Smooth muscle cell (in vitro differentiated cells): ENCODE measurements at regions not wholly inside any gene's neighbourhood (a gene's known extent, or its start where the extent isn't known, plus 50 kb on each side); places are given as distances from the start of the nearest gene placed in this dataset.

ENCODE experiments used
- DNase-seq: peaks from one replicate; lab custom pipeline; 2025; ENCODE audit not compliant: unreplicated experiment; lab: John Stamatoyannopoulos, UW
- H2AFZ ChIP-seq: fragments of 200-600 bp; sonication (generic); 2 replicates; pipeline ENCODE4 v1.6.0; 2016; ENCODE audit warnings: antibody characterized with exemption, low read depth, mild to moderate bottlenecking
- H3F3A ChIP-seq: fragments of 200-600 bp; sonication (generic); 2 replicates; pipeline ENCODE4 v1.6.0; 2017; ENCODE audit warnings: antibody characterized with exemption, low read depth
- H3K27ac ChIP-seq: fragments of 200-600 bp; sonication (generic); 2 replicates; pipeline ENCODE4 v1.5.1; 2016; ENCODE audit warnings: low read depth, mild to moderate bottlenecking
- H3K27me3 ChIP-seq: fragments of 200-600 bp; sonication (generic); 2 replicates; pipeline ENCODE4 v1.6.1; 2016; ENCODE audit warnings: low read depth, mild to moderate bottlenecking
- H3K36me3 ChIP-seq: fragments of 200-600 bp; sonication (generic); 2 replicates; pipeline ENCODE4 v1.5.1; 2016; ENCODE audit warnings: low read depth
- H3K4me1 ChIP-seq: fragments of 200-600 bp; sonication (generic); 2 replicates; pipeline ENCODE4 v1.5.1; 2016; ENCODE audit warnings: low read depth
- H3K4me2 ChIP-seq: fragments of 200-600 bp; sonication (generic); 2 replicates; pipeline ENCODE4 v1.6.0; 2016; ENCODE audit warnings: mild to moderate bottlenecking
- H3K4me3 ChIP-seq: fragments of 200-600 bp; sonication (generic); 2 replicates; pipeline ENCODE4 v1.5.1; 2016; ENCODE audit warnings: mild to moderate bottlenecking
- H3K79me2 ChIP-seq: fragments of 200-600 bp; sonication (generic); 2 replicates; pipeline ENCODE4 v1.6.0; 2016; ENCODE audit warnings: low read depth, mild to moderate bottlenecking
- H3K9ac ChIP-seq: fragments of 200-600 bp; sonication (generic); 2 replicates; pipeline ENCODE4 v1.6.0; 2016; ENCODE audit warnings: low read depth
- H3K9me3 ChIP-seq: fragments of 200-600 bp; sonication (generic); replicated peaks from 2 replicates; pipeline ENCODE4 v1.5.1; 2016; ENCODE audit warnings: low read depth
- H4K20me1 ChIP-seq: fragments of 200-600 bp; sonication (generic); 2 replicates; pipeline ENCODE4 v1.6.0; 2016; ENCODE audit warnings: low read depth
- WGBS: methylation state at CpG from one replicate; pipeline ENCODE4 v1.1.7; 2016; ENCODE audit warnings: low lambda C conversion rate; 5-methylcytosine and 5-hydroxymethylcytosine counted together
- TF ChIP-seq, protein P1 (sequence below): fragments of 200-600 bp; sonication (generic); IDR thresholded peaks from 2 replicates; pipeline ENCODE4 v1.5.1; 2017; ENCODE audit warnings: borderline replicate concordance, mild to moderate bottlenecking, antibody characterized with exemption; ENCODE audit not compliant: insufficient read depth, poor library complexity, severe bottlenecking

DNA sequence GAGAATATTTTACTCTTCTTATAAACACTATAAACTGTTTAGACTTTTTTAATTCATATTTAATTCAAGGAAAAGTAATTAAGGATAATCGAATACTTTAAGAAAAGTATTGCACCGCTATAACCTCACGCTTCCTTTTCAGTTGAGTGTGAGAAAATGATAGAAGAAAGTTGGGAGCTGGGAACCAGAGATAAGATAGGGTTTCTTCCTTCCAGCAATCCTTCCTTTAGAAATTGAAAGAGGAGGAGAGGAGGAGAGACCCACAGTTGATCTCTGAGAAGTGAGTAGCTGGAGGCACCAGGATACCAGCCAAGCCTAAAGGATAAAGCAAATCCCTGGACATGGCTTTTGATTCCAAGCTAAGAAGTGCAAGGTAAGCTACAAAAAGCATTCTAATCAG is 242.3 kb upstream of the NOCT start:
- Histone ChIP-seq H2AFZ (no peak overlapping the region), H3K4me2 (no peak overlapping the region), H3K9me3 (no peaks in the 10 kb centered on the region), H3F3A (no peaks in the 10 kb centered on the region), H3K27ac (no peak overlapping the region), H3K9ac (no peak overlapping the region), H3K4me1 (peaks cover 15% of the 10 kb centered on the region), H3K27me3 (no peaks in the 10 kb centered on the region), H3K79me2 (no peaks in the 10 kb centered on the region), H3K4me3 (no peak overlapping the region), H4K20me1 (no peaks in the 10 kb centered on the region), H3K36me3 (no peaks in the 10 kb centered on the region)
- TF ChIP-seq, protein P1, sequence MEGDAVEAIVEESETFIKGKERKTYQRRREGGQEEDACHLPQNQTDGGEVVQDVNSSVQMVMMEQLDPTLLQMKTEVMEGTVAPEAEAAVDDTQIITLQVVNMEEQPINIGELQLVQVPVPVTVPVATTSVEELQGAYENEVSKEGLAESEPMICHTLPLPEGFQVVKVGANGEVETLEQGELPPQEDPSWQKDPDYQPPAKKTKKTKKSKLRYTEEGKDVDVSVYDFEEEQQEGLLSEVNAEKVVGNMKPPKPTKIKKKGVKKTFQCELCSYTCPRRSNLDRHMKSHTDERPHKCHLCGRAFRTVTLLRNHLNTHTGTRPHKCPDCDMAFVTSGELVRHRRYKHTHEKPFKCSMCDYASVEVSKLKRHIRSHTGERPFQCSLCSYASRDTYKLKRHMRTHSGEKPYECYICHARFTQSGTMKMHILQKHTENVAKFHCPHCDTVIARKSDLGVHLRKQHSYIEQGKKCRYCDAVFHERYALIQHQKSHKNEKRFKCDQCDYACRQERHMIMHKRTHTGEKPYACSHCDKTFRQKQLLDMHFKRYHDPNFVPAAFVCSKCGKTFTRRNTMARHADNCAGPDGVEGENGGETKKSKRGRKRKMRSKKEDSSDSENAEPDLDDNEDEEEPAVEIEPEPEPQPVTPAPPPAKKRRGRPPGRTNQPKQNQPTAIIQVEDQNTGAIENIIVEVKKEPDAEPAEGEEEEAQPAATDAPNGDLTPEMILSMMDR: no peak
- WGBS: 94% methylated on average over 3 of the region's 3 CpGs
- DNase-seq: no peak

DNA sequence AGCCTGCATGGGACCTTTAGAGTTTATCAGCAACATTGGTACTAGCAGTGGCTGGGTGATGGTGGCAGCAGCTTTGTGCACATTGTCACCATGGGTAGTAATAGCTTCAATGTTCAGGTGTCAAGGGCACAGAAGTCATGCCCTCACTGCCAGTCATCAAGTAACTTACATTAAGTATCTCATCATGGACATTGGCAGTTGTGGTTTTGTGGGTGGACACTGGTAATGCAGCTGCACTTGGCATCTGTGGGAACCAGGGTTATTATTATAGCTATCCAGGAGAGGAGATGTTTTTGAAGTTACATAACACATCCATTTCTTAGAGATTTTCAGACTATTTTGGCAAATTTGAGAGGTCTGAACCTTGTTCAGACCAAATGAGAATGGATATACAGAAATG is 243.2 kb upstream of the NOCT start:
- H3K9me3 ChIP-seq: no peaks in the 10 kb centered on the region
- H3K36me3 ChIP-seq: no peaks in the 10 kb centered on the region
- no peaks in the 10 kb centered on the region for H3K27me3 ChIP-seq
- no peak for DNase-seq
- no peaks in the 10 kb centered on the region for H4K20me1 ChIP-seq
- H3K79me2 ChIP-seq: no peaks in the 10 kb centered on the region
- no peaks in the 10 kb centered on the region for H3F3A ChIP-seq
- no peak overlapping the region for H3K4me2 ChIP-seq
- no peak overlapping the region for H3K4me3 ChIP-seq
- TF ChIP-seq, protein P1: no peak
- H3K9ac ChIP-seq: no peak overlapping the region
- H3K27ac ChIP-seq: no peak overlapping the region
- H2AFZ ChIP-seq: no peak overlapping the region
- H3K4me1 ChIP-seq: peaks cover 15% of the 10 kb centered on the region

DNA sequence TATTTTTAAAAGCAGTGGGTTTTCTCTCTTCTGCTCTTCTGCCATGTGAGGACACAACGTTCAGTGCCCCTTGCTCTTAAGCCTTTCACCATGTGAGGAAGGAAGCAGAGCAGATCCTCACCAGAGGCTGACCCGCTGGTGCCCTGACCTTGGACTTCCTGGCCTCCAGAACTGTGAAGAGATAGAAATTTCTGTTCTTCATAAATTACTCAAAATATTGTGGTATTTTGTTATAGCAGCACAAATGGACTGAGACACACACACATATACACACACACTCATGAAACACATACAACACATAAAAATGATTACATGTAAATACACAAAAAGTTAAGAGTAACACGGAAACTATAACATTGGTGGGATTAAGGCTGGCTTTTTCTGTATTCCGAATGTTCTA is 244.8 kb upstream of the NOCT start:
- H4K20me1 ChIP-seq: no peaks in the 10 kb centered on the region
- no peak overlapping the region for H3K9ac ChIP-seq
- no peaks in the 10 kb centered on the region for H3K9me3 ChIP-seq
- no peaks in the 10 kb centered on the region for H3F3A ChIP-seq
- no peak overlapping the region for H3K27ac ChIP-seq
- H2AFZ ChIP-seq: no peak overlapping the region
- H3K4me3 ChIP-seq: no peak overlapping the region
- TF ChIP-seq, protein P1: no peak
- peaks cover 9% of the 10 kb centered on the region for H3K4me1 ChIP-seq
- no peaks in the 10 kb centered on the region for H3K36me3 ChIP-seq
- H3K79me2 ChIP-seq: no peaks in the 10 kb centered on the region
- no peak for DNase-seq
- WGBS: 77% methylated on average over 4 of the region's 4 CpGs
- H3K4me2 ChIP-seq: no peak overlapping the region
- H3K27me3 ChIP-seq: no peaks in the 10 kb centered on the region

DNA sequence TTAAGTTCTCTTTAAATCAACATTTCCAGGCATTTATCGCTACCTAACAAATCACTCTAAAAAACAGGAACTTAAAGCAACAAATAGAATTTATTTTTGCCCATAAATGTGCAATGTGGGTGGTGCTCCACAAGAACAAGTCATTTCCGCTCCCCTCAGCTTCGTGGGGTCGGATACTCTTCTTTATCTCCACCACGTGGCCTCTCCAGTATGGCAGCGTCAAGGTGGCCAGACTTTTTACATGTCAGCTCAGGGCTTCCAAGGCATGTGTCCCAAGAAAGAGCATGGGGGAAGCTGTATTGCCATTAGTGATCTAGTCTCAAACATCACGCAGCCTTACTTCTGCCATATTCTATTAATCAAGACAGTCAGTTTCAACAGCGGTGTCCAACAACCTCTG is 249.2 kb upstream of the NOCT start:
- no peaks in the 10 kb centered on the region for H3K9me3 ChIP-seq
- TF ChIP-seq, protein P1: no peak
- H3K9ac ChIP-seq: no peak overlapping the region
- no peak overlapping the region for H3K27ac ChIP-seq
- no peaks in the 10 kb centered on the region for H3K79me2 ChIP-seq
- H3K36me3 ChIP-seq: no peaks in the 10 kb centered on the region
- H3K4me3 ChIP-seq: no peak overlapping the region
- H3F3A ChIP-seq: no peaks in the 10 kb centered on the region
- no peak overlapping the region for H2AFZ ChIP-seq
- H3K4me2 ChIP-seq: no peak overlapping the region
- WGBS: 90% methylated on average over 8 of the region's 8 CpGs
- H3K27me3 ChIP-seq: no peaks in the 10 kb centered on the region
- no peaks in the 10 kb centered on the region for H4K20me1 ChIP-seq
- no peaks in the 10 kb centered on the region for H3K4me1 ChIP-seq
- DNase-seq: no peak
